SK-N-SH (cell line): ENCODE measurements at regions not wholly inside any gene's neighbourhood (a gene's known extent, or its start where the extent isn't known, plus 50 kb on each side); places are given as distances from the start of the nearest gene placed in this dataset.

Experiments used
- CTCF ChIA-PET: fragments of 300-600, 350-600 bp; formaldehyde crosslinking; extraction: SDS; loops from one replicate; lab custom pipeline; 2021; lab: Yijun Ruan, JAX
- POLR2A ChIA-PET: fragments of 350-600 bp; sonication (Branson Sonifier 250); formaldehyde crosslinking; extraction: SDS; loops from one replicate; lab custom pipeline; 2020; ENCODE audit warnings: antibody characterized with exemption, inconsistent platforms; lab: Yijun Ruan, JAX
- DNase-seq: peaks from one replicate; pipeline ENCODE4 v3.0.0; 2012
- H2AFZ ChIP-seq: fragments of 200-600 bp; sonication (generic); 2 replicates; pipeline ENCODE4 v1.8.1; 2016; ENCODE audit warnings: antibody characterized with exemption, mild to moderate bottlenecking, low read depth
- H3F3A ChIP-seq: fragments of 200-600 bp; sonication (generic); replicated peaks from 2 replicates; pipeline ENCODE3; 2016; ENCODE audit warnings: antibody characterized with exemption, mild to moderate bottlenecking; ENCODE audit not compliant: insufficient read depth
- H3K27ac ChIP-seq, 2 experiments: fragments of 200-500 bp in 1 of 2; fragments of 200-600 bp in 1 of 2; sonication (Bioruptor generic) in 1 of 2; sonication (generic), shearing (Covaris generic) in 1 of 2; 2 replicates each; pipeline versions ENCODE4 v1.5.1 to v1.6.1; 2014 to 2016; ENCODE audit warnings: low read depth in 2 of 2, inconsistent platforms in 1 of 2, low read length in 1 of 2, mild to moderate bottlenecking in 1 of 2, mixed read lengths in 1 of 2
- H3K27me3 ChIP-seq: fragments of 200-600 bp; sonication (generic), shearing (Covaris generic); 2 replicates; pipeline ENCODE4 v1.6.1; 2016; ENCODE audit warnings: mixed run types; ENCODE audit not compliant: insufficient read depth
- H3K36me3 ChIP-seq, 2 experiments: fragments of 200-500 bp in 1 of 2; fragments of 200-600 bp in 1 of 2; sonication (Bioruptor generic) in 1 of 2; sonication (generic) in 1 of 2; replicated peaks in 1 of 2; 2 replicates each; pipeline versions ENCODE3 to v1.5.1; 2014 to 2016; ENCODE audit warnings: low read length in 1 of 2, mild to moderate bottlenecking in 1 of 2; ENCODE audit not compliant: insufficient read depth in 2 of 2, control insufficient read depth in 1 of 2
- H3K4me1 ChIP-seq, 2 experiments: fragments of 200-500 bp in 1 of 2; fragments of 200-600 bp in 1 of 2; sonication (Bioruptor generic) in 1 of 2; sonication (generic), shearing (Covaris generic) in 1 of 2; 2 replicates each; pipeline versions ENCODE4 v1.5.1 to v1.6.1; 2014 to 2016; ENCODE audit warnings: low read depth in 1 of 2, low read length in 1 of 2, mixed run types in 1 of 2; ENCODE audit not compliant: insufficient read depth in 2 of 2, control insufficient read depth in 1 of 2
- H3K4me2 ChIP-seq: fragments of 200-600 bp; sonication (generic), shearing (Covaris generic); 2 replicates; pipeline ENCODE4 v1.6.1; 2017; ENCODE audit warnings: mixed run types
- H3K4me3 ChIP-seq, 2 experiments: fragments of 200-500 bp in 1 of 2; fragments of 200-600 bp in 1 of 2; sonication (Bioruptor generic) in 1 of 2; sonication (generic), shearing (Covaris generic) in 1 of 2; 2 replicates each; pipeline versions ENCODE4 v1.5.1 to v1.8.1; 2014 to 2016; ENCODE audit warnings: low read depth in 2 of 2, inconsistent platforms in 1 of 2, low read length in 1 of 2, mild to moderate bottlenecking in 1 of 2, mixed read lengths in 1 of 2, moderate library complexity in 1 of 2
- H3K79me2 ChIP-seq: fragments of 200-600 bp; sonication (generic); 2 replicates; pipeline ENCODE4 v1.8.1; 2017; ENCODE audit warnings: mild to moderate bottlenecking; ENCODE audit not compliant: insufficient read depth
- H3K9ac ChIP-seq: fragments of 200-600 bp; sonication (generic); 2 replicates; pipeline ENCODE4 v1.6.1; 2017; ENCODE audit warnings: mixed run types
- H3K9me2 ChIP-seq: fragments of 200-600 bp; sonication (generic); 2 replicates; pipeline ENCODE4 v1.6.1; 2017; ENCODE audit warnings: mixed run types
- H3K9me3 ChIP-seq: fragments of 200-600 bp; sonication (generic); 2 replicates; pipeline ENCODE4 v1.6.1; 2017; ENCODE audit warnings: mixed run types, mild to moderate bottlenecking, moderate library complexity
- H4K20me1 ChIP-seq: fragments of 200-600 bp; sonication (generic); 2 replicates; pipeline ENCODE4 v1.6.1; 2017; ENCODE audit warnings: mild to moderate bottlenecking, mixed run types; ENCODE audit not compliant: insufficient read depth
- CHD2 ChIP-seq: fragments of 150-350 bp; IDR thresholded peaks from 2 replicates; pipeline ENCODE4 v1.6.1; 2018; ENCODE audit warnings: low read length; ENCODE audit not compliant: partially characterized antibody
- ELF1 ChIP-seq: IDR thresholded peaks from 2 replicates; pipeline ENCODE4 v1.4.0; 2012
- FOXM1 ChIP-seq: IDR thresholded peaks from 2 replicates; pipeline ENCODE4 v1.4.0; 2012; ENCODE audit warnings: low read depth, mild to moderate bottlenecking
- GABPA ChIP-seq: IDR thresholded peaks from 2 replicates; pipeline ENCODE4 v1.4.0; 2012; ENCODE audit warnings: low read depth, mild to moderate bottlenecking
- GATA2 ChIP-seq: sonication (generic); formaldehyde crosslinking; IDR thresholded peaks from 2 replicates; pipeline ENCODE4 v1.5.0; 2020; ENCODE audit warnings: mild to moderate bottlenecking, missing genetic modification reagents
- IRF3 ChIP-seq: fragments of 150-350 bp; IDR thresholded peaks from 2 replicates; pipeline ENCODE4 v1.6.1; 2016; ENCODE audit warnings: mild to moderate bottlenecking, low read depth, low read length
- NFIC ChIP-seq: IDR thresholded peaks from 2 replicates; pipeline ENCODE4 v1.4.0; 2012; ENCODE audit warnings: borderline replicate concordance
- POLR2AphosphoS5 ChIP-seq: IDR thresholded peaks from 2 replicates; pipeline ENCODE4 v1.6.1; 2012; ENCODE audit warnings: low read depth, low read length
- RAD21 ChIP-seq: IDR thresholded peaks from 2 replicates; pipeline ENCODE4 v1.6.1; 2012; ENCODE audit warnings: mild to moderate bottlenecking, low read length
- SIN3A ChIP-seq: IDR thresholded peaks from 2 replicates; pipeline ENCODE4 v1.6.1; 2012; ENCODE audit warnings: low read depth, mild to moderate bottlenecking, low read length, moderate library complexity, borderline replicate concordance
- SMC3 ChIP-seq: IDR thresholded peaks from 2 replicates; pipeline ENCODE4 v1.6.1; 2012; ENCODE audit warnings: low read depth, low read length, improper control_type of control experiment
- TAF1 ChIP-seq: IDR thresholded peaks from 2 replicates; pipeline ENCODE4 v1.6.1; 2012; ENCODE audit warnings: low read depth, mild to moderate bottlenecking, low read length, moderate library complexity, borderline replicate concordance
- TEAD4 ChIP-seq: IDR thresholded peaks from 2 replicates; pipeline ENCODE4 v1.4.0; 2012; ENCODE audit warnings: mild to moderate bottlenecking, borderline replicate concordance; ENCODE audit not compliant: insufficient read depth
- WGBS: methylation state at CpG from one replicate; pipeline ENCODE4 v1.1.6; 2017; ENCODE audit warnings: low lambda C conversion rate; 5-methylcytosine and 5-hydroxymethylcytosine counted together
- TF ChIP-seq, protein P1 (sequence below): fragments of 150-350 bp; IDR thresholded peaks from 2 replicates; pipeline ENCODE4 v1.6.1; 2017; ENCODE audit warnings: antibody characterized with exemption, low read length, low read depth, borderline replicate concordance
- TF ChIP-seq, protein P2 (sequence below): IDR thresholded peaks from 2 replicates; pipeline ENCODE4 v1.6.1; 2012; ENCODE audit warnings: mild to moderate bottlenecking, low read depth, low read length, moderate library complexity

GRCh38 chr1:239283216-239283615 is 103.2 kb upstream of the CHRM3 start:
- Histone ChIP-seq H3K9ac (no peak overlapping the region), H3F3A (no peaks in the 10 kb centered on the region), H3K4me1 (no peaks in the 10 kb centered on the region; a peak in 2 of 4 replicates), H4K20me1 (no peaks in the 10 kb centered on the region), H3K27ac (no peak overlapping the region), H3K9me2 (no peaks in the 10 kb centered on the region), H3K36me3 (no peaks in the 10 kb centered on the region), H3K4me2 (no peak overlapping the region), H3K27me3 (no peaks in the 10 kb centered on the region), H3K4me3 (no peak overlapping the region), H2AFZ (no peak overlapping the region), H3K79me2 (no peaks in the 10 kb centered on the region), H3K9me3 (no peaks in the 10 kb centered on the region)
- TF ChIP-seq ELF1 (no peak), RAD21 (no peak), POLR2AphosphoS5 (no peak), CHD2 (no peak), TEAD4 (no peak), GABPA (no peak)
- TF ChIP-seq, protein P1, sequence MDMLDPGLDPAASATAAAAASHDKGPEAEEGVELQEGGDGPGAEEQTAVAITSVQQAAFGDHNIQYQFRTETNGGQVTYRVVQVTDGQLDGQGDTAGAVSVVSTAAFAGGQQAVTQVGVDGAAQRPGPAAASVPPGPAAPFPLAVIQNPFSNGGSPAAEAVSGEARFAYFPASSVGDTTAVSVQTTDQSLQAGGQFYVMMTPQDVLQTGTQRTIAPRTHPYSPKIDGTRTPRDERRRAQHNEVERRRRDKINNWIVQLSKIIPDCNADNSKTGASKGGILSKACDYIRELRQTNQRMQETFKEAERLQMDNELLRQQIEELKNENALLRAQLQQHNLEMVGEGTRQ: no peak
- ChIA-PET CTCF (no interaction called here), POLR2A (no interaction called here)
- WGBS: 37% methylated on average over 6 of the region's 6 CpGs
- DNase-seq: no peak

GRCh38 chr1:239282411-239282810 is 104.0 kb upstream of the CHRM3 start:
- TF ChIP-seq TEAD4 (no peak), SIN3A (no peak), POLR2AphosphoS5 (no peak), IRF3 (no peak), FOXM1 (no peak), NFIC (no peak), GATA2 (CRISPR knock-in tag) (no peak), SMC3 (no peak), TAF1 (no peak)
- TF ChIP-seq, protein P2, sequence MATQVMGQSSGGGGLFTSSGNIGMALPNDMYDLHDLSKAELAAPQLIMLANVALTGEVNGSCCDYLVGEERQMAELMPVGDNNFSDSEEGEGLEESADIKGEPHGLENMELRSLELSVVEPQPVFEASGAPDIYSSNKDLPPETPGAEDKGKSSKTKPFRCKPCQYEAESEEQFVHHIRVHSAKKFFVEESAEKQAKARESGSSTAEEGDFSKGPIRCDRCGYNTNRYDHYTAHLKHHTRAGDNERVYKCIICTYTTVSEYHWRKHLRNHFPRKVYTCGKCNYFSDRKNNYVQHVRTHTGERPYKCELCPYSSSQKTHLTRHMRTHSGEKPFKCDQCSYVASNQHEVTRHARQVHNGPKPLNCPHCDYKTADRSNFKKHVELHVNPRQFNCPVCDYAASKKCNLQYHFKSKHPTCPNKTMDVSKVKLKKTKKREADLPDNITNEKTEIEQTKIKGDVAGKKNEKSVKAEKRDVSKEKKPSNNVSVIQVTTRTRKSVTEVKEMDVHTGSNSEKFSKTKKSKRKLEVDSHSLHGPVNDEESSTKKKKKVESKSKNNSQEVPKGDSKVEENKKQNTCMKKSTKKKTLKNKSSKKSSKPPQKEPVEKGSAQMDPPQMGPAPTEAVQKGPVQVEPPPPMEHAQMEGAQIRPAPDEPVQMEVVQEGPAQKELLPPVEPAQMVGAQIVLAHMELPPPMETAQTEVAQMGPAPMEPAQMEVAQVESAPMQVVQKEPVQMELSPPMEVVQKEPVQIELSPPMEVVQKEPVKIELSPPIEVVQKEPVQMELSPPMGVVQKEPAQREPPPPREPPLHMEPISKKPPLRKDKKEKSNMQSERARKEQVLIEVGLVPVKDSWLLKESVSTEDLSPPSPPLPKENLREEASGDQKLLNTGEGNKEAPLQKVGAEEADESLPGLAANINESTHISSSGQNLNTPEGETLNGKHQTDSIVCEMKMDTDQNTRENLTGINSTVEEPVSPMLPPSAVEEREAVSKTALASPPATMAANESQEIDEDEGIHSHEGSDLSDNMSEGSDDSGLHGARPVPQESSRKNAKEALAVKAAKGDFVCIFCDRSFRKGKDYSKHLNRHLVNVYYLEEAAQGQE: no peak
- TF ChIP-seq, protein P1: no peak
- no peaks in the 10 kb centered on the region for H4K20me1 ChIP-seq
- H3K9ac ChIP-seq: no peak overlapping the region
- H3K36me3 ChIP-seq: no peaks in the 10 kb centered on the region
- ChIA-PET POLR2A (no interaction called here), CTCF (no interaction called here)
- H3K4me1 ChIP-seq: no peaks in the 10 kb centered on the region
- no peak overlapping the region for H3K4me3 ChIP-seq
- no peaks in the 10 kb centered on the region for H3F3A ChIP-seq
- no peak overlapping the region for H3K4me2 ChIP-seq
- no peaks in the 10 kb centered on the region for H3K9me3 ChIP-seq
- no peak overlapping the region for H2AFZ ChIP-seq
- no peak for DNase-seq
- no peak overlapping the region for H3K27ac ChIP-seq
- H3K27me3 ChIP-seq: no peaks in the 10 kb centered on the region
- H3K9me2 ChIP-seq: no peaks in the 10 kb centered on the region
- 21% methylated on average over 3 of the region's 3 CpGs for WGBS
- H3K79me2 ChIP-seq: no peaks in the 10 kb centered on the region
